ENCODE measurements at regions not wholly inside any gene's neighbourhood (a gene's known extent, or its start where the extent isn't known, plus 50 kb on each side); places are given as distances from the start of the nearest gene placed in this dataset.

DNA sequence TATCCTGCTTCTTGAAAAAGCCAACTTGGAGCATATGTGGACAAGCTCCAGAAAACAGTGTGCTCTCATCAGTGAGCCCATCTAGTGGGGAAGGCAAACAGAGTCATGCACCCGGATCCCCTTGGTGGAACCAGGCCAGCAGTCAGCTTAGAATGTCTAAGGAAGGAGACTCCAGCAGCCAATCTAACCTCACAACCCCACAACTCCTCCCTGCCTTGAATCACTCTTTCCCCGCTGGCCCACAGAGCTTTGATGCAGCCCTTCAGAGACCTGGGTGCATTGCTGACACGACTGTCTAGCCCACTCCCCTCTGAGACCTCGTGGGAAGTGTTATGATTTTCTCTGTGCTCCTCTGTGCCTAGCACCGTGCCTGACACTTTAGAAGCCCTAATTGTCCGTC lies 623.7 kb downstream of the BNC2 start:
- H3K36me3 ChIP-seq: no peaks in the 10 kb centered on the region

DNA sequence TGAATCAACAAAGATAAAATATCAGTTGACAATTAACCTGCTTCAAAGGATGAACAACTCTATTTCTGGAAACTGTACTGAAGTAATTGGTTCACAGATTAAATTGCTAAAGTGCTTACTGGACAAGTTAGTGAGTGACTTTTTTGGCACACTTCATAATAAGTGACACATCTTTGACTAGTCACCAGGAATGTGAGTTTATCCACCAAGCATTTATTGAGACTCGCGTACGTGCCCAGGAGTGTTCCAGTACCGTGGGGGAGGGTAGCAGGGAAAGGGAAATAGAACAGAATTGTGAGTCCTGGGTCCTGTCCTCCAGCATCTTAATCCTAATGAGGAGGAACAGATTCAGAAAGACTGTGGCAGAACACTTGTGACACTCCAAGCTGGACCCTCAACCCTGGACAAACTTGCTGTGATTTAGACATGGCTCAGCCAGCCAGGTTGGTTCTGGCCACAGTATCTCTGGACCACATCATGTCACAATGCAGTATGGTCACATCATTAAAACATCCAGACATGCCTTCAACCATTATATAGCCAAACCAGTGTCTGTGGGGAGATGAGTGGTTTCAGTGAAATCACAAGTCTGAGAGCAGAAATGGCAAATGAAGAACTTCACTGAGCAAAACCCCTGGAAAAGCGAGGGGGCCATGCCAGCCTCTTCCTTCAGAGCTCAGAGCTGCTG lies 623.1 kb downstream of the BNC2 start:
- peak; percentile 29 for DNase-seq (ENCODE audit: low spot score)
- H3K36me3 ChIP-seq: no peaks in the 10 kb centered on the region
- ATAC-seq (ENCODE audit: insufficient number of reproducible peaks, low FRiP score, low read depth): peak; percentile 79
- H3K4me3 ChIP-seq: no peak overlapping the region
- no peaks in the 10 kb centered on the region for H3K27me3 ChIP-seq (replicated peaks; ENCODE audit: insufficient read depth)
- H3K27ac ChIP-seq: no peak overlapping the region
- peaks cover 10 to 32% of the 10 kb centered on the region in 2 donors for H3K4me1 ChIP-seq (ENCODE audit: control insufficient read depth in 1 of 2, low read depth in 2 of 2)
- TF ChIP-seq, protein P1, sequence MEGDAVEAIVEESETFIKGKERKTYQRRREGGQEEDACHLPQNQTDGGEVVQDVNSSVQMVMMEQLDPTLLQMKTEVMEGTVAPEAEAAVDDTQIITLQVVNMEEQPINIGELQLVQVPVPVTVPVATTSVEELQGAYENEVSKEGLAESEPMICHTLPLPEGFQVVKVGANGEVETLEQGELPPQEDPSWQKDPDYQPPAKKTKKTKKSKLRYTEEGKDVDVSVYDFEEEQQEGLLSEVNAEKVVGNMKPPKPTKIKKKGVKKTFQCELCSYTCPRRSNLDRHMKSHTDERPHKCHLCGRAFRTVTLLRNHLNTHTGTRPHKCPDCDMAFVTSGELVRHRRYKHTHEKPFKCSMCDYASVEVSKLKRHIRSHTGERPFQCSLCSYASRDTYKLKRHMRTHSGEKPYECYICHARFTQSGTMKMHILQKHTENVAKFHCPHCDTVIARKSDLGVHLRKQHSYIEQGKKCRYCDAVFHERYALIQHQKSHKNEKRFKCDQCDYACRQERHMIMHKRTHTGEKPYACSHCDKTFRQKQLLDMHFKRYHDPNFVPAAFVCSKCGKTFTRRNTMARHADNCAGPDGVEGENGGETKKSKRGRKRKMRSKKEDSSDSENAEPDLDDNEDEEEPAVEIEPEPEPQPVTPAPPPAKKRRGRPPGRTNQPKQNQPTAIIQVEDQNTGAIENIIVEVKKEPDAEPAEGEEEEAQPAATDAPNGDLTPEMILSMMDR (IDR thresholded peaks at IDR 0.05): no peak
- H3K9me3 ChIP-seq: no peaks in the 10 kb centered on the region

More for the DNA sequence above, 623.7 kb downstream of the BNC2 start:
- TF ChIP-seq, protein P1 (IDR thresholded peaks at IDR 0.05): no peak
- no peak overlapping the region for H3K27ac ChIP-seq
- H3K9me3 ChIP-seq: no peaks in the 10 kb centered on the region
- ATAC-seq (ENCODE audit: insufficient number of reproducible peaks, low FRiP score, low read depth) (no peak), DNase-seq (ENCODE audit: low spot score) (no peak)
- peaks cover 10 to 32% of the 10 kb centered on the region in 2 donors for H3K4me1 ChIP-seq (ENCODE audit: control insufficient read depth in 1 of 2, low read depth in 2 of 2)
- no peaks in the 10 kb centered on the region for H3K27me3 ChIP-seq (replicated peaks; ENCODE audit: insufficient read depth)
- no peak overlapping the region for H3K4me3 ChIP-seq

DNA sequence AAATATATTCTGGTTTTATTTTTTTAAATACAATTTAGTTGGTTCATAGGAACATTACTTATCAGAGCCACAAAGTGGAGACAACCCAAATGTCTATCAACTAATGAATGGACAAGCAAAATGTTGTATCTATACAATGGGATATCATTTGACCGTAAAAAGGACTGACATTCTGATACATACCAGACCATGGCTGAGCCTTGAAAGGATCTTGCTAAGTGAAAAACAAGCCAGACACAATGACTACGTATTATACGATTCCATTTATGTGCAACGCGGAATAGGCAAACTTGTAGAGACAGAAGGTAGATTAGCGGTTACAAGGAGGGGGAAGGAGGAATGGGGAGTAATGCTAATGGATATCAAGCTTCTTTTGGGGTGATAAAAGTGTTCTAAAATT lies 621.6 kb downstream of the BNC2 start:
- Histone ChIP-seq H3K27me3 (replicated peaks; ENCODE audit: insufficient read depth) (no peaks in the 10 kb centered on the region), H3K27ac (no peak overlapping the region), H3K36me3 (no peaks in the 10 kb centered on the region)

DNA sequence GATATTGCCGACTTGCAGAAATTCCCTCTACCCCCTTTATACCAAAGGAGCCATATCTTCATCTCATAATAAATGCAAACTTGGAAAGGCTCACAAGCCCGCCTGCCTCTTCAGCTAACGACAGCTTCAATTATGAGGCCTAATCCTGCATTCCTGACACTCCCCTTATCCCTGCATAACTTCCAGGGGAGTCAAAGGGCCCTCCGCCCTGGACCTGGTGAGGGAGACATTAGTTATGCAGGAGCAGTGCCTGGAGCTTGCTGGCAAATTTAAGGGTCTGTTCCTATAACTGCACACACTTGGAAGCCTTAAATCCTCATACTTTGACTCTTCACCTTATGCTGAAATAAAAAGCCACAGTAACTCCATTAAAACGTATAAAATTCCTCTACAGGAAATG lies 617.9 kb downstream of the BNC2 start:
- DNase-seq (ENCODE audit: low spot score): no peak
- Histone ChIP-seq H3K4me3 (no peak overlapping the region), H3K4me1 (ENCODE audit: control insufficient read depth in 1 of 2, low read depth in 2 of 2) (peaks cover 0 to 6% of the 10 kb centered on the region in 2 donors), H3K27me3 (replicated peaks; ENCODE audit: insufficient read depth) (no peaks in the 10 kb centered on the region), H3K36me3 (no peaks in the 10 kb centered on the region), H3K27ac (no peak overlapping the region), H3K9me3 (no peaks in the 10 kb centered on the region)
- TF ChIP-seq, protein P1 (IDR thresholded peaks at IDR 0.05): no peak
- ATAC-seq (ENCODE audit: insufficient number of reproducible peaks, low FRiP score, low read depth): no peak

More for the DNA sequence above, 621.6 kb downstream of the BNC2 start:
- DNase-seq (ENCODE audit: low spot score): no peak
- peaks cover 10 to 32% of the 10 kb centered on the region in 2 donors for H3K4me1 ChIP-seq (ENCODE audit: control insufficient read depth in 1 of 2, low read depth in 2 of 2)
- H3K9me3 ChIP-seq: no peaks in the 10 kb centered on the region
- H3K4me3 ChIP-seq: no peak overlapping the region
- ATAC-seq (ENCODE audit: insufficient number of reproducible peaks, low FRiP score, low read depth): no peak
- TF ChIP-seq, protein P1 (IDR thresholded peaks at IDR 0.05): no peak

DNA sequence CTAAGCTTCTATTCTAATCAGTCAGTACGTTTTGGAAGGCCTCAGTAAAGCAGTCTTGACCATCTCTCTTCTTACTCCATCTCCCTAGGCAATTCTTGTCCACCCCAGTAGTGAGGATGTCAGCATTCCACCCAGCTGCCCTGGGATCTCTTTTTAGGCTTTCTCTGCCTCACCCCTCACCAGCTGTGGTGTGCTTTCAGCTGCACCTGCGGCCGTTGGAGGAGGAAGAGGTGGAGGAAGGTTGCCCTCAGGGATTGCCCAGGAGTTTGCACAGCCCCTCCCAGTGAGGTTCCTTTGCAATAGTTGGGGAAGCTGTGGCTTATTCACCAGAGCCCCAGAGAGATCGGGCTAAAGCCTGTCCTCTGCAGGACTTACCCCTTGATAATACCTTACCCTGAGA lies 615.8 kb downstream of the BNC2 start:
- DNase-seq (ENCODE audit: low spot score): no peak
- Histone ChIP-seq H3K27me3 (replicated peaks; ENCODE audit: insufficient read depth) (no peaks in the 10 kb centered on the region), H3K36me3 (no peaks in the 10 kb centered on the region), H3K4me3 (no peak overlapping the region), H3K9me3 (no peaks in the 10 kb centered on the region), H3K27ac (no peak overlapping the region), H3K4me1 (ENCODE audit: control insufficient read depth in 1 of 2, low read depth in 2 of 2) (no peaks in the 10 kb centered on the region)
- TF ChIP-seq, protein P1 (IDR thresholded peaks at IDR 0.05): no peak
- ATAC-seq (ENCODE audit: insufficient number of reproducible peaks, low FRiP score, low read depth): no peak

All from thoracic aorta (tissue), 2 donors.